PFSK-1 (cell line): ENCODE measurements at regions not wholly inside any gene's neighbourhood (a gene's known extent, or its start where the extent isn't known, plus 50 kb on each side); places are given as distances from the start of the nearest gene placed in this dataset.

Source experiments
- FOXP2 ChIP-seq: optimal IDR thresholded peaks from 2 replicates; pipeline ENCODE3; 2011; ENCODE audit warnings: borderline replicate concordance, control low read depth, inconsistent platforms; ENCODE audit not compliant: insufficient read depth; ENCODE audit errors: extremely low read length, extremely low read depth
- POLR2AphosphoS5 ChIP-seq: IDR thresholded peaks from 2 replicates; pipeline ENCODE4 v1.6.1; 2012; ENCODE audit warnings: low read depth, mild to moderate bottlenecking, control low read depth, low read length, moderate library complexity
- REST ChIP-seq, 2 experiments: IDR thresholded peaks; 2 replicates each; pipeline versions ENCODE4 v1.6.1 to v1.8.0; 2011 to 2012; ENCODE audit warnings: low read depth in 2 of 2, low read length in 2 of 2, control low read depth in 1 of 2, inconsistent platforms in 1 of 2, mild to moderate bottlenecking in 1 of 2, moderate library complexity in 1 of 2; ENCODE audit not compliant: insufficient read depth in 1 of 2
- SIN3A ChIP-seq: IDR thresholded peaks from 2 replicates; pipeline ENCODE4 v1.6.1; 2012; ENCODE audit warnings: mild to moderate bottlenecking, low read length, moderate library complexity, borderline replicate concordance; ENCODE audit not compliant: insufficient read depth
- TAF1 ChIP-seq: IDR thresholded peaks from 2 replicates; pipeline ENCODE4 v1.6.1; 2012; ENCODE audit warnings: low read length, control low read depth, borderline replicate concordance; ENCODE audit not compliant: insufficient read depth

- TF ChIP-seq POLR2AphosphoS5 (no peak), FOXP2 (no peak), REST (IDR thresholded peaks at IDR 0.05; ENCODE audit: insufficient read depth in 1 of 2, low read depth in 2 of 2, low read length in 2 of 2) (no peak), SIN3A (no peak), TAF1 (no peak)
Measured at GRCh38 chr2:234334756-234335155, 162.1 kb downstream of the ARL4C start.

DNA sequence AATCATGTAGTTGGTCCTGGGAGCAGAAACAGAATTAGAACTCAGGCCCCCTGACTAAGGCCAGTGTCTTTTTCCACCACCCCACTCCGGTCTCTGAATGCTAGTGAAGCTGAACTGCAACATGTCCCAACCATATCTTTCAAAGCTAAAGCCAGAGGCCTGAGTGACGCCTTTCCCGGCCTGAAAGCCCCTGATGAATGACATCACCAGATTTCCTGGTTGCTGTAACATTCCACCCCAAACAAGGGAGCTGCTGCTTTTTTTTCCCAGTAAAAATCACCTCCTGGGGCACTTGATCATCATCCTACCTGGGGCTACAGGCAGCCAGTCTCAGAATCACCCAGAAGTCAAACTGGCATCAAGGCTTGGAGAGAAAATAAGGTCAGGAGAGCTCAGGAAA is 162.7 kb downstream of the ARL4C start:
- TF ChIP-seq FOXP2 = no peak
- no peak for TF ChIP-seq TAF1
- TF ChIP-seq REST (IDR thresholded peaks at IDR 0.05; ENCODE audit: insufficient read depth in 1 of 2, low read depth in 2 of 2, low read length in 2 of 2) = no peak
- TF ChIP-seq POLR2AphosphoS5 = no peak
- no peak for TF ChIP-seq SIN3A

GRCh38 chr2:234333168-234334130 is 163.4 kb downstream of the ARL4C start:
- no peak for TF ChIP-seq TAF1
- TF ChIP-seq POLR2AphosphoS5 = no peak
- TF ChIP-seq SIN3A = no peak
- TF ChIP-seq FOXP2 = no peak
- TF ChIP-seq REST (IDR thresholded peaks at IDR 0.05; ENCODE audit: insufficient read depth in 1 of 2, low read depth in 2 of 2, low read length in 2 of 2) = no peak

DNA sequence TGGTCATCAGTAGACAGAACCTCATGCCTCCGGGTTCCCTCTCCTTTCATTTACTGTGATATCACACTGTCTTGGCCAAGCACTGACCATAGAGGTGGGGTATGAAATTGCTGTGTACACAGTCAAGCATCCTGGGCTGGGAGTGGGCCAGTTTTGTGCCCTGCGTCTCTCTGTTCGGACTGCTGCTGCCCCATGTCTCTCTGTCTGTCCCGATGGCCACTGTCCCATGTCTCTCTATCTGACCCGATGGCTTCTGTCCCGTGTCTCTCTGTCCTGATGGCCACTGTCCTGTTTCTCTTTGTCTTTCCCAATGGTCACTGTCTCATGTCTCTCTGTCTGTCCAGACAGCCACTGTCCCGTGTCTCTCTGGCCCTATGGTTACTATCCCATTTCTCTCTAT is 164.9 kb downstream of the ARL4C start:
- TF ChIP-seq TAF1 (no peak), SIN3A (no peak)

GRCh38 chr2:234331566-234331965 is 165.3 kb downstream of the ARL4C start:
- TF ChIP-seq TAF1 (no peak), REST (IDR thresholded peaks at IDR 0.05; ENCODE audit: insufficient read depth in 1 of 2, low read depth in 2 of 2, low read length in 2 of 2) (no peak), POLR2AphosphoS5 (no peak), FOXP2 (no peak), SIN3A (no peak)
